ENCODE measurements at regions not wholly inside any gene's neighbourhood (a gene's known extent, or its start where the extent isn't known, plus 50 kb on each side); places are given as distances from the start of the nearest gene placed in this dataset.

- TF ChIP-seq EGR1 (IDR thresholded peaks at IDR 0.05) (no peak), CEBPB (IDR thresholded peaks at IDR 0.05) (no peak), ZBTB7A (IDR thresholded peaks at IDR 0.05; ENCODE audit: low read depth) (no peak), REST (IDR thresholded peaks at IDR 0.05; ENCODE audit: low read depth) (no peak), YY1 (IDR thresholded peaks at IDR 0.05; ENCODE audit: low read depth) (no peak), FOXM1 (IDR thresholded peaks at IDR 0.05; ENCODE audit: borderline replicate concordance, low read depth) (no peak), CREB1 (IDR thresholded peaks at IDR 0.05; ENCODE audit: low read depth) (no peak), TAF1 (IDR thresholded peaks at IDR 0.05; ENCODE audit: low read depth) (no peak), EP300 (IDR thresholded peaks at IDR 0.05; ENCODE audit: borderline replicate concordance) (no peak), RAD21 (IDR thresholded peaks at IDR 0.05; ENCODE audit: low read depth) (no peak)
These were observed 561.7 kb downstream of the LTN1 start for GRCh38 chr21:28431022-28431421.

Measured in Ishikawa (cell line).